H1 (cell line): ENCODE measurements at regions not wholly inside any gene's neighbourhood (a gene's known extent, or its start where the extent isn't known, plus 50 kb on each side); places are given as distances from the start of the nearest gene placed in this dataset.

ENCODE experiments used
- CEBPB ChIP-seq: IDR thresholded peaks from 2 replicates; pipeline ENCODE4 v1.6.1; 2012; ENCODE audit warnings: low read depth, low read length
- KDM1A ChIP-seq: fragments of 200-600, 300-600 bp; sonication (generic); IDR thresholded peaks from 2 replicates; pipeline ENCODE4 v1.7.1; 2016; ENCODE audit warnings: mild to moderate bottlenecking, low read length, borderline replicate concordance
- TAF7 ChIP-seq: optimal IDR thresholded peaks from 2 replicates; pipeline ENCODE3; 2011; ENCODE audit warnings: low read depth, mild to moderate bottlenecking, inconsistent platforms, low read length, moderate library complexity, borderline replicate concordance
- TF ChIP-seq, protein P1 (sequence below), 3 experiments: IDR thresholded peaks; 1 replicate in 2 of 3; 2 replicates in 1 of 3; pipeline versions ENCODE4 v1.5.1 to v1.6.1; 2011; ENCODE audit warnings: low read length in 3 of 3, mild to moderate bottlenecking in 3 of 3, inconsistent platforms in 2 of 3, low read depth in 1 of 3, moderate library complexity in 1 of 3; ENCODE audit not compliant: insufficient read depth in 1 of 3; ENCODE audit errors: control extremely low read depth in 1 of 3

GRCh38 chr4:18321956-18322530, 300.5 kb upstream of the LCORL start (continued):
- TF ChIP-seq, protein P1, sequence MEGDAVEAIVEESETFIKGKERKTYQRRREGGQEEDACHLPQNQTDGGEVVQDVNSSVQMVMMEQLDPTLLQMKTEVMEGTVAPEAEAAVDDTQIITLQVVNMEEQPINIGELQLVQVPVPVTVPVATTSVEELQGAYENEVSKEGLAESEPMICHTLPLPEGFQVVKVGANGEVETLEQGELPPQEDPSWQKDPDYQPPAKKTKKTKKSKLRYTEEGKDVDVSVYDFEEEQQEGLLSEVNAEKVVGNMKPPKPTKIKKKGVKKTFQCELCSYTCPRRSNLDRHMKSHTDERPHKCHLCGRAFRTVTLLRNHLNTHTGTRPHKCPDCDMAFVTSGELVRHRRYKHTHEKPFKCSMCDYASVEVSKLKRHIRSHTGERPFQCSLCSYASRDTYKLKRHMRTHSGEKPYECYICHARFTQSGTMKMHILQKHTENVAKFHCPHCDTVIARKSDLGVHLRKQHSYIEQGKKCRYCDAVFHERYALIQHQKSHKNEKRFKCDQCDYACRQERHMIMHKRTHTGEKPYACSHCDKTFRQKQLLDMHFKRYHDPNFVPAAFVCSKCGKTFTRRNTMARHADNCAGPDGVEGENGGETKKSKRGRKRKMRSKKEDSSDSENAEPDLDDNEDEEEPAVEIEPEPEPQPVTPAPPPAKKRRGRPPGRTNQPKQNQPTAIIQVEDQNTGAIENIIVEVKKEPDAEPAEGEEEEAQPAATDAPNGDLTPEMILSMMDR (IDR thresholded peaks at IDR 0.05; ENCODE audit: control extremely low read depth in 1 of 3, insufficient read depth in 1 of 3, low read depth in 1 of 3, low read length in 3 of 3) = no peak
- no peak for TF ChIP-seq CEBPB
- TF ChIP-seq TAF7 = no peak
- no peak for TF ChIP-seq KDM1A
